Choroid plexus epithelial cell (primary cell): ENCODE measurements at regions not wholly inside any gene's neighbourhood (a gene's known extent, or its start where the extent isn't known, plus 50 kb on each side); places are given as distances from the start of the nearest gene placed in this dataset.

Source experiments
- DNase-seq: peaks from one replicate; pipeline ENCODE4 v3.0.0-alpha.2; 2010; ENCODE audit warnings: low read depth
- H3K4me3 ChIP-seq: 2 replicates; pipeline ENCODE4 v1.5.1; 2011; ENCODE audit warnings: low read depth, mild to moderate bottlenecking, control low read depth, low read length, moderate library complexity
- CTCF ChIP-seq: conservative IDR thresholded peaks from 2 replicates; pipeline ENCODE4 v1.5.1; 2011; ENCODE audit warnings: low read depth, mild to moderate bottlenecking, control low read depth, inconsistent platforms, low read length, moderate library complexity

- DNase-seq = no peak
- H3K4me3 ChIP-seq = no peak overlapping the region
- no peak for TF ChIP-seq CTCF
Measured at GRCh38 chr5:164580155-164580554, 1074.7 kb downstream of the MAT2B start.

GRCh38 chr5:164581889-164582288, 1076.5 kb downstream of the MAT2B start:
- no peak for DNase-seq

GRCh38 chr5:164593982-164594381, 1088.6 kb downstream of the MAT2B start:
- TF ChIP-seq CTCF = no peak
- no peak for DNase-seq
- H3K4me3 ChIP-seq = no peak overlapping the region

More at GRCh38 chr5:164581889-164582288, 1076.5 kb downstream of the MAT2B start:
- no peak overlapping the region for H3K4me3 ChIP-seq
- TF ChIP-seq CTCF = no peak

DNA sequence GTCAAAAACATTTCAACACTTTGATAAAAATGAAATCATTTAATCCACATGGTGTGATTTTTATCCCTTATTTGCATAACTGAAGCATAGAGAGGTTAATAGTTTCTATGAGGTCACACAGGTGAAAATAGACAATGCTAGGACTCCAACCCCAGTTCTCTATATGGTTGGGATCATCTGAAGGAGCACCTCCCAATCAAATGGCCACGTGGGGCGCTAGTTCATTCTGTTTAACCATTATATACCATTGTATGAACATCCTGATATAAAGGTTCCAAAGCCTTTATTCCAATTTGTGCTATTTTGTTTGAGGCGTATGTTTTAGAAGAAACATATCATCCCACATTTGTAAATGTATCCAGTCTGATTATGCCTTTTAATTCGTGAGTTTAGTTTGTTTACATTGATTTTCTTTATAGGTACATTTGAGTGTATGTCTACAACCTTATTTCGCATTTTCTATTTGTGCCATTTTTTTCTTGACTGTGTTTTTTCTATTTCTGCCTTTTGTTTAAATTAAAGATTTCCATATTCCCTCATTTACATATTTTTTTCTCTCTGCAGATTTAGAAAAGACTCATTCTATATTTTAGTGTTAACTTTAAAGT, 1092.0 kb downstream of the MAT2B start:
- no peak for DNase-seq
- no peak for TF ChIP-seq CTCF

DNA sequence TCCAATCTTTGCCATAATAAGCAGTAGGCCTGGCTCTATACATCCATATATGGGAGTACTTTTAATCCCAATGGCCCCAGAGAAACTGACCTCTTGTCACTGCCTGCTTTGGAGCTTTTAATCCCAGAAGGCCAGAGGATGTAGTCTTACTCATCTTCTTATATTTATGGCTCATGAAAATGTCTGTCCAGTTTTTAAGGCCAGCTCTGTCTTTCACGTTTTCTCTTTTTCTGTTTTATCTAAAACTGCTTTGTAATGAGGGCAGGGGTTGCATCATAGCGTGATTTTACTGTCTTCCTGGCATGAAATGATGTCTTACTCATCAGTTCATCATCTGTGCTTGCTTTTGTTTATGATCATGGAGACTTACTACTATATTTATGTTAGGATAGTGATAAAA, 1094.9 kb downstream of the MAT2B start:
- peak; percentile 2 for DNase-seq
- no peak for TF ChIP-seq CTCF
- no peak overlapping the region for H3K4me3 ChIP-seq

More for the DNA sequence above, 1092.0 kb downstream of the MAT2B start:
- no peak overlapping the region for H3K4me3 ChIP-seq

DNA sequence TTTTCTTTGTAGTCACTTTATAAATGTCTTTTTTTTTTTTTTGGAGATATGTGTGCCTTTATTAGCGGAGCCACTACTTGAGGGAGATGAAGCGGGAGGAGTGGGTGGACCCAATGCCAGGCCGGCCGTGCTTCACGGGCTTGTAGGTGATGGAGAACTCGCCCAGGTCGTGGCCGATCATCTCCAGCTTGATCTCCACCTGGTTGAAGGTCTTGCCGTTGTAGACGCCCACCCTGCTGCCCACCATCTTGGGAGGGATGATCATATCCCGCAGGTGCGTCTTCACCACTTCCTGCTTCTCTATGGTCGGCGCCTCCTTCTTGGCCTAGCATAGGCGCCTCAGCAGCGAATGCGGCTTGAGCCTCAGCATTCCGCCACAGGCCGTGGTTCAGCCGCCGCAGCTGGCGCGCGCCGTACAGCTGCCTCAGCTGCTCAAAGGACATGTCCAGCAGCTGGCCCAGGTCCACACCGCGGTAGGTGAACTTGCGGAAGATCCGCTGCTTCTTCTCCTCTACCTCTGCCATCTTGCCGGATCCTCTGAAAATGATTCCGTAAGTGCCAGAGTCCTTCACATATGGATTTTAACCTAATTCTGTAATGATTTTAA, 1095.6 kb downstream of the MAT2B start:
- no peak for TF ChIP-seq CTCF
- DNase-seq = no peak
- no peak overlapping the region for H3K4me3 ChIP-seq

- no peak for TF ChIP-seq CTCF
- H3K4me3 ChIP-seq = no peak overlapping the region
- DNase-seq = no peak
Measured at GRCh38 chr5:164608507-164608906, 1103.1 kb downstream of the MAT2B start.
